GM12878 (cell line): ENCODE measurements at regions not wholly inside any gene's neighbourhood (a gene's known extent, or its start where the extent isn't known, plus 50 kb on each side); places are given as distances from the start of the nearest gene placed in this dataset.

Source experiments
- ATAC-seq: fragments of 200-7000 bp; cut with Tn5 transposase; 3 replicates; pipeline ENCODE4 v1.9.1; 2020; ENCODE audit warnings: mild to moderate bottlenecking, moderate library complexity
- BruUV-seq: library from RNA; stranded (reverse); fragments of 400-500 nt; replicated peaks from 2 replicates; lab custom pipeline; 2021; lab: Mats Ljungman, UMichigan
- CTCF ChIA-PET: fragments of 300-600 bp; sonication (Branson Sonifier 250); formaldehyde crosslinking; extraction: SDS; loops from one replicate; lab custom pipeline; 2021; ENCODE audit warnings: inconsistent platforms; lab: Yijun Ruan, JAX
- POLR2A ChIA-PET: fragments of 350-600 bp; formaldehyde crosslinking; extraction: SDS; loops from one replicate; lab custom pipeline; 2021; ENCODE audit warnings: inconsistent platforms; lab: Charles Lee
- RAD21 ChIA-PET: fragments of 300-600 bp; sonication (Branson Sonifier 250); formaldehyde crosslinking; loops from one replicate; lab custom pipeline; 2023; ENCODE audit warnings: antibody characterized with exemption; ENCODE audit not compliant: unreplicated experiment; lab: Charles Lee
- SMC1A ChIA-PET: fragments of 300-600 bp; sonication (Branson Sonifier 250); formaldehyde crosslinking; loops from one replicate; lab custom pipeline; 2023; ENCODE audit not compliant: unreplicated experiment, uncharacterized antibody; lab: Charles Lee
- DNase-seq: peaks from one replicate; pipeline ENCODE4 v3.0.0-alpha.2; 2011; ENCODE audit warnings: low read depth, low spot score
- FAIRE-seq: peaks from 3 replicates; lab custom pipeline; 2011; peaks lifted over from hg19 to GRCh38; lab: Jason Lieb, UNC
- H2AFZ ChIP-seq: 2 replicates; pipeline ENCODE4 v1.6.0; 2011; ENCODE audit warnings: low read depth, low read length, control low read depth; ENCODE audit not compliant: control insufficient read depth
- H3K27ac ChIP-seq: 2 replicates; pipeline ENCODE4 v1.5.1; 2011; ENCODE audit warnings: control low read depth; ENCODE audit not compliant: control insufficient read depth, insufficient read depth
- H3K27me3 ChIP-seq, 2 experiments: replicated peaks in 1 of 2; 2 replicates each; pipeline versions ENCODE4 v1.6.0 to v1.6.1; 2011; ENCODE audit warnings: low read length in 1 of 2; ENCODE audit not compliant: control insufficient read depth in 2 of 2, insufficient read depth in 2 of 2
- H3K36me3 ChIP-seq, 2 experiments: 2 replicates each; pipeline ENCODE4 v1.5.1; 2011; ENCODE audit warnings: low read length in 1 of 2; ENCODE audit not compliant: control insufficient read depth in 2 of 2, insufficient read depth in 2 of 2
- H3K4me1 ChIP-seq: 2 replicates; pipeline ENCODE4 v1.6.1; 2011; ENCODE audit warnings: mild to moderate bottlenecking, low read length, moderate library complexity, mixed read lengths; ENCODE audit not compliant: control insufficient read depth, insufficient read depth
- H3K4me2 ChIP-seq: 2 replicates; pipeline ENCODE4 v1.6.0; 2011; ENCODE audit warnings: control low read depth; ENCODE audit not compliant: control insufficient read depth, insufficient read depth
- H3K4me3 ChIP-seq: fragments of 200-600 bp; sonication (generic); 2 replicates; pipeline ENCODE4 v1.5.1; 2016
- H3K79me2 ChIP-seq: 2 replicates; pipeline ENCODE4 v1.6.0; 2011; ENCODE audit warnings: low read length; ENCODE audit not compliant: control insufficient read depth, insufficient read depth
- H3K9ac ChIP-seq: 2 replicates; pipeline ENCODE4 v1.8.0; 2011; ENCODE audit warnings: low read length, control low read depth, mixed read lengths; ENCODE audit not compliant: control insufficient read depth, insufficient read depth
- H3K9me3 ChIP-seq: replicated peaks from 3 replicates; pipeline ENCODE4 v1.5.1; 2011; ENCODE audit warnings: mild to moderate bottlenecking, low read length; ENCODE audit not compliant: control insufficient read depth, insufficient read depth
- H4K20me1 ChIP-seq: 2 replicates; pipeline ENCODE4 v1.6.0; 2011; ENCODE audit not compliant: control insufficient read depth, insufficient read depth
- ASH2L ChIP-seq: fragments of 300-600, 200-600 bp; sonication (generic); IDR thresholded peaks from 2 replicates; pipeline ENCODE4 v1.6.1; 2017; ENCODE audit warnings: low read depth, mild to moderate bottlenecking, borderline replicate concordance
- CHD1 ChIP-seq: IDR thresholded peaks from 2 replicates; pipeline ENCODE4 v1.6.1; 2012; ENCODE audit warnings: low read depth, low read length, improper control_type of control experiment
- CHD2 ChIP-seq: IDR thresholded peaks from 2 replicates; pipeline ENCODE4 v1.6.1; 2011; ENCODE audit warnings: low read depth, low read length, improper control_type of control experiment, borderline replicate concordance
- DPF2 ChIP-seq: fragments of 450-650 bp; IDR thresholded peaks from 2 replicates; pipeline ENCODE4 v1.6.1; 2017; ENCODE audit warnings: mild to moderate bottlenecking
- IRF3 ChIP-seq: fragments of 450-650 bp; IDR thresholded peaks from 2 replicates; pipeline ENCODE4 v1.6.1; 2014; ENCODE audit warnings: mild to moderate bottlenecking
- PBX3 ChIP-seq: IDR thresholded peaks from 2 replicates; pipeline ENCODE4 v1.6.1; 2011; ENCODE audit warnings: mild to moderate bottlenecking, low read depth, low read length, moderate library complexity; ENCODE audit not compliant: insufficient replicate concordance
- RB1 ChIP-seq: fragments of 450-650 bp; formaldehyde crosslinking; IDR thresholded peaks from 2 replicates; pipeline ENCODE4 v1.6.1; 2017; ENCODE audit warnings: mild to moderate bottlenecking, borderline replicate concordance
- RCOR1 ChIP-seq: conservative IDR thresholded peaks from 2 replicates; pipeline ENCODE4 v1.6.1; 2012; ENCODE audit warnings: low read depth, low read length, improper control_type of control experiment
- TCF7 ChIP-seq: IDR thresholded peaks from 2 replicates; pipeline ENCODE4 v1.6.1; 2014; ENCODE audit warnings: antibody characterized with exemption, borderline replicate concordance
- WGBS: methylation state at CpG from one replicate; pipeline ENCODE4 v1.1.6; 2016; ENCODE audit warnings: low lambda C conversion rate; ENCODE audit not compliant: insufficient replicate concordance, insufficient coverage; ENCODE audit errors: missing lambda C conversion rate; 5-methylcytosine and 5-hydroxymethylcytosine counted together
- in situ Hi-C: fragments of 300-500 bp; cut with MboI; formaldehyde crosslinking; loops from 9 replicates; pipeline ENCODE4 v1.14.3; 2018; ENCODE audit warnings: mixed read lengths
- intact Hi-C: fragments of 100-400 bp; cut with micrococcal nuclease; formaldehyde crosslinking; loops from one replicate; pipeline ENCODE4 v1.14.2; 2022; ENCODE audit not compliant: unreplicated experiment

GRCh38 chr16:18050777-18051176, 285.8 kb downstream of the NPIPA8 start:
- no peak overlapping the region for H3K27ac ChIP-seq
- RAD21 ChIA-PET, result no interaction called here
- no peak for TF ChIP-seq ASH2L
- TF ChIP-seq RB1, result no peak
- no peak for TF ChIP-seq CHD2
- TF ChIP-seq PBX3, result no peak
- no peak for TF ChIP-seq TCF7
- no peak for TF ChIP-seq DPF2
- TF ChIP-seq IRF3, result no peak
- no peak for TF ChIP-seq CHD1
- no peak for TF ChIP-seq RCOR1
- in situ Hi-C loops, result no loop called here
- no peak for ATAC-seq
- H3K9me3 ChIP-seq, result no peaks in the 10 kb centered on the region
- H3K4me3 ChIP-seq, result no peak overlapping the region
- no peak for FAIRE-seq
- no peaks in the 10 kb centered on the region for H3K4me1 ChIP-seq
- no peak for DNase-seq
- CTCF ChIA-PET, result no interaction called here
- POLR2A ChIA-PET, result no interaction called here
- no peaks in the 10 kb centered on the region for H3K36me3 ChIP-seq
- no peak overlapping the region for H2AFZ ChIP-seq
- H3K4me2 ChIP-seq, result no peak overlapping the region
- BruUV-seq, result no TSS peak
- no peaks in the 10 kb centered on the region for H3K27me3 ChIP-seq
- H3K9ac ChIP-seq, result no peak overlapping the region
- H3K79me2 ChIP-seq, result no peaks in the 10 kb centered on the region
- SMC1A ChIA-PET, result no interaction called here
- intact Hi-C loops, result no loop called here
- 34% methylated on average over 6 of the region's 6 CpGs for WGBS
- H4K20me1 ChIP-seq, result no peaks in the 10 kb centered on the region
